ENCODE measurements at regions not wholly inside any gene's neighbourhood (a gene's known extent, or its start where the extent isn't known, plus 50 kb on each side); places are given as distances from the start of the nearest gene placed in this dataset.

GRCh38 chr10:128431083-128431482 lies 304.9 kb upstream of the MKI67 start:
- TF ChIP-seq POLR2A (IDR thresholded peaks at IDR 0.05) (no peak), CTCF (IDR thresholded peaks at IDR 0.05) (no peak)

Measured in uterus (tissue), 2 donors.